GM21825 (cell line): ENCODE measurements at regions not wholly inside any gene's neighbourhood (a gene's known extent, or its start where the extent isn't known, plus 50 kb on each side); places are given as distances from the start of the nearest gene placed in this dataset.

Experiments
- ATAC-seq: cut with Tn5 transposase; IDR thresholded peaks from one replicate; pipeline ENCODE4 v1.9.1; 2021; ENCODE audit warnings: mild to moderate bottlenecking, moderate library complexity; ENCODE audit not compliant: unreplicated experiment

GRCh38 chr1:218863987-218864386, 309.7 kb upstream of the LYPLAL1 start:
- ATAC-seq = no peak

- no peak for ATAC-seq
Observed at GRCh38 chr1:218865591-218865990, 308.1 kb upstream of the LYPLAL1 start.

DNA sequence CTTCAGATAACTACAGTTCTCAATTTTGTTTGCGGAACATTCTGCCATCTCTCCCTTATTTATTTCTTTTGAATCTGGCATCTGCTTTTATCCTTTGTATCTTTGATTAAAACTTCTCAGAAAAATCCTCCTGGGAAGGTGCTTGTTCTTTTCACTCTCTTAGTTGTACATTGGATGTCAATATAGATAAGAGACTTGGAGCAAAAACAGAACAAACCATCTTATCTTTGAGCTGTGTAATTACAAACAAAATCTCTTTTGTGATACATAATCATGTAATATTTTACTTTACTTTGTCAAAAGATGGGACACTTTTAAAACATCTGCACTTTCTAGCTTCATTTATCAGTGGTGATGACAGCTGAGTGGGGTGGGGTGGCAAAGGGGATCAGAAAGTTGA, 307.2 kb upstream of the LYPLAL1 start:
- no peak for ATAC-seq

DNA sequence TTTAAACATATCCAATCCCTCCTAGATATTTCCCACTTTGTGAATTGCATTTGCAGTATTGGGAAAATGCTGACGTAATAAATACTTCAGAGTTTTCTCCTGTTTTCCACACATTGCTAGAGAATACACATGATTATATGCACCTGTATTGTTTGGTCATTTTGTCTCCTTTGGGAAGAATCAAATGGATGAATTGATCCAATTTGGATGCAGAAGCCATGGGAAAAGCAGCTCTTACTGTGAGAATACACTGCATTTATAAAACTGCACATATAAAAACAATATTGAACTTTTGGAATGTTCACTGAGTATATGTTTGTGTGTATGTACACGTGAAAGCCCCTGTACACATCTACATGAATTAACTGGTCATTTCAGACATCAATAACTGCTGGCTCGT, 306.6 kb upstream of the LYPLAL1 start:
- no peak for ATAC-seq

GRCh38 chr1:218867941-218868626, 305.6 kb upstream of the LYPLAL1 start:
- no peak for ATAC-seq

DNA sequence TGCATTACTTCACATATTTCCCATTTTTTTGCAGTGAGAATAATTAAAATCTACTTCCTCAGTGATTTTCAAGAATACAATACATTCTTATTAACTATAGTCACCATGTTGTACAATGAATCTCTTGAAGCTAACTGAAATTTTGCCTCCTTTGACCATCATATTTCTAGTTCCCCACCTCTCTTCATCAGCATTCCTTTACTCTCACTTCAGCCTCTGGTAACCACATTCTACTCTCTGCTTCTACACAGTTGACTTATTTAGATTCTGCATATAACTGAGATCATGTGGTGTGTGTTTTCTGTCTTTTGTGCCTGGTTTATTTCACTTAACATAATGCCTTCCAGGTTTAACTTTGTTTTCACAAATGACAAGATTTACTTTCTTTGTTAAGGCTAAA, 304.4 kb upstream of the LYPLAL1 start:
- ATAC-seq = no peak

DNA sequence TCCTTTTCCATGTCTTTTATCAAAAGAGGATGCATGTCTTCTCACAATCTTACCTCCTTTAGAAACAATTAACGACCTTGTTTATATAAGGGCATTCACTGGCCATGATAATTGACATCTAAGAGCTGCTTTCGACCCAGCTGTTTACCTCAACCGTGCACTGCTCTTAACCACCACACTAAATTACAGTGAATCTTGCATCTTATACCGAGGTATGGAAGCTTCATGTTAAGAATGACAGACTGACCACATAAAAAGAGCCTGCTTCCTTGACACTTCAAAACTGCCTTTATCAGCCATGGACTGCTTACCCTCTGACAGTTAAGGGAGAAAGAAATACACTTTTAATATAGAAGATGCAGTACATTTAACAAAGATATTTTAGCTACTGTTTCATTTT, 301.7 kb upstream of the LYPLAL1 start:
- no peak for ATAC-seq

GRCh38 chr1:218872928-218873327, 300.8 kb upstream of the LYPLAL1 start:
- no peak for ATAC-seq

DNA sequence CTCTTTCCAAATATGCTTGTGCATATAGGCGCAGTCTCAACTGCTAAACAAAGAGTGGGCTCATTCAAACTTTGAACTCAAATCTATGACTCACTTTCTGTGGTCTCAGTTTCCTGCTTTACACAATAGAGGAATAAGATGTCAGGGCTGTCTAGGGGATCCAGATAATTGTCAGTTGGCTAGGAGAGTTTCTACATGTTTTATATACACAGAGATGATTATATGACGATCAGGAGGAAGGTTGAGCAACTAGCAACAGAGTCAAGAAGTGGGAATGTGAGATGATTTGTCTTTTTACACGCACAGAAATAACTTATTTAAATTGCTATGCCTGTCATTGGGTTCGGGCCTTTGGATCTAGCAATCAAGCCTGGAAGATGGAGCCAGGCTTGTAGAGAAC, 299.4 kb upstream of the LYPLAL1 start:
- ATAC-seq = no peak

- ATAC-seq = no peak
Observed at GRCh38 chr1:218874801-218875400, 298.8 kb upstream of the LYPLAL1 start.

GRCh38 chr1:218878369-218878768, 295.3 kb upstream of the LYPLAL1 start:
- no peak for ATAC-seq

GRCh38 chr1:218880484-218881060, 293.1 kb upstream of the LYPLAL1 start:
- no peak for ATAC-seq

GRCh38 chr1:218882454-218882853, 291.2 kb upstream of the LYPLAL1 start:
- ATAC-seq = no peak

DNA sequence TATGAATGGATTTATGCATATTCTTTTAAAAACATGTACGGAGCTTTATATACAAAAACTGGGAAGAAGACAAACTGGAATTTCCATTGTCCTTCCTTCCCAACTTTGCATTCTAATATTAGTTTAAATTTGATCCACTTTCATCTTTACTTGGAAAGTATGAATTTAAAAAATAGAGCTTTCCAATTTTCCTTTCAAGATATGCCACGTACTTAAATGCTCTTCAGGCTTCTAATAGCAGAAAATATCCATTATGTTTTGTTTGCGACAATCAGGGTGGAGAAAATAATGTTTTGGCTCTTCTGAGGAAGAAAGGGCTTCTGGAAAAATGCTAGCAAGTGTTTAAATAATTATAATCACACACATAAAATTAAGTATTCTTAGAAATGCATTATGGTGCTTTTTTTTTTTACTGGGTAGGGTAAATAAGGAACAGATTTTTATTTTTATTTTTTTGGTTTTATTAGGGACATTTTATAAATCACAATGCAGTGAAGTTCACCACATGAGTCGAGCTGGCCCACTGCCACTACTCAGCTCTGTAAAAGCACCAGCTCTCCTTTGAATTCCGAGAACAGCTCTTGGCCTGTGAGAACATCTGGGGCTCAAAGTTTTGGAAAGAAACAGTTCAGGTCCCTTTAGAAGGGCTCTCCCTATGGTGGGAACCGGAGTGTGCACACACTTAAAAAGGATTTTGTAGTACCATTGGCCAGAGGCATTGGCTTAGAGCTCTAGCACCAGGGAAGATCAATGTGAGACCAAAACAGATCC, 287.4 kb upstream of the LYPLAL1 start:
- no peak for ATAC-seq

DNA sequence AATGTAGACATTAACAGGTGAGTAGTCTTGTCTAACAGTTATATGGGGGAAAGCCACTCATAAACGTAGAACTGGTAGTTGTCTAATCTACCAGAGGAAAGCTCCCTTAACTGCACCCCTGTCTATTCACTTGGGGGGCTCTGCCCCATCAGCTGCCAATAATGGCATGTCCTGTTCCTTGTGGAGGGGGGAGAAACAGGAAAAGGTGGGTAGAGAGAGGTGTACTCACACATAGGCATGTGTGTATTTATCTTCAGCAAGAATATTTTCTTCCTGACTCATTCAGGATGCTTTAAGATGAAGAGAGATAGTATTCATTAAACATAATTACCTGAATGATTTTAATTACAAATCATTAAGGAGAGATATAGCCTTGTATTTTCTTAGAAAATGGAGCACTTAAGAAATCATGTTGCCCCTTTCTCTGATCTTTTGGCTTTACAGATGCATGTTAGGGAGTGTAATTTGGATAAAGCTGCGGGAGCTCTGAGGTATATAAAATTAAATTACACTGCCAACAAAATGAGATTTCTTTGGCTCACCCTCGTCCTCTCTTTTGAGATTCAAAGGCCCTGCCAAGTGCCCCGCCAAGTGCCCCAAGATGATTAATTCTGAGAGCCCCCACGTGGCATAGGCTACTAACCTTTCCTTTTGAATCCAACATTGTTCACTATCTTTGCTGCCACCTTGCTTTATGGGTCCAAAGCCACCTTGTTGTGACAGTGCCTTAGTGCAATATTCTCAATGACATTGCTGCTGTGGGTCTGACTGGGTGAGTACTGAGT, 286.3 kb upstream of the LYPLAL1 start:
- no peak for ATAC-seq

DNA sequence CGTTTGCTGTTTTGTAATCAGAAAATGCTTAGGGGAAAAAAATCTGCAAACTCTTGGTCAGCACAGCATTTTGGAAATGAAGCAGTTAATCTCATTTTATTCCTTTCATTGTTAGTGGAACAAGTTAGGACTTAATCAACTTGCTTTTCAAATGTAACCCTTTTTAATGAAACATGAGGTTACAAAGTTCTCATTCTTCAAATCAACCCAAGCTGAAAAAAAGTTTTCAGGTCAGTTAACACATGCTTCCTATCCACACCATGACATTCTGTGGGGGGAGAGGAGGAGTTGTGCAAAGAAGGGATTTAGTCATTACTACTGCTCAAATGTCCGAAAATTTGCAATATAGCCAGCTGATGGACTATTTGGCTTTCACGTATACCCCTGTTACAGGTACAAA, 283.2 kb upstream of the LYPLAL1 start:
- ATAC-seq = no peak

DNA sequence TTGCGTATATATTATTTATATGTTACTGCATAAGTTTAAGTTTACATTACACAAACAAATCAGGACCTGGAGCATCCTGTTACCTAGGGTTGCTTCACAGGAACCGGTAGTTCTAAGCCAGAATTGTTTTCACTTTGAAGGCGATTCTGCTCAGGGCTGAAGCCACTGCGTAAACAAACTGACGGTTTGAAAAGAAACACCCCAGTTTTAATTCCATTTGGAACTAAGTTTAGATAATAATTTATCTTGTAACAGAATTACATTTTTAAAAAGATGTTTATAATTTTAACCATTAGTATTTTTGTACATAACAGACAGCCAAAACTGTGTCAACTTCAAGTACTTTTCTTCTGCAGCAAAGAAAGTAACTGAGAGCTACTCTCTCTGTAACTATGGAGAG, 282.1 kb upstream of the LYPLAL1 start:
- ATAC-seq = no peak

GRCh38 chr1:218895064-218895587, 278.6 kb upstream of the LYPLAL1 start:
- no peak for ATAC-seq

GRCh38 chr1:218896202-218896601, 277.5 kb upstream of the LYPLAL1 start:
- no peak for ATAC-seq

- no peak for ATAC-seq
Observed at GRCh38 chr1:218898921-218899320, 274.8 kb upstream of the LYPLAL1 start.

DNA sequence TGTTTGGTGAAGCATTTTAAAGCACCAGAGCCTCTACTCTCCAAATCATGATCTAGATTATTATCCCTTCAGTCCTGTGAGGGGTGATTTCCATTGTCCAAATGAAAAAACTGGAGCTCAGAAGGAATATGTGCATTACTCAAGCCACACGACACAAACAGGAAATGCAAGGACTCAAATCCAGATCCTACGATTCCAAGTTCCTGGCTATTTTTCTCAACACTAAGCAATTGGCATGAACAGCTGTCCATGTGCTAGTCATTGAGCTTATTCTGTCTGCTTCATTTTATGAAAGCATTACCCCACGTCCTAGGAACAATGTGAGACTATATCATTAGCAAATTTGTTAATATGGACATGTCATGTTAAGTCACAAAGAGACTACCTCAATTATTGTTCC, 273.1 kb upstream of the LYPLAL1 start:
- ATAC-seq = no peak
